ENCODE measurements at regions not wholly inside any gene's neighbourhood (a gene's known extent, or its start where the extent isn't known, plus 50 kb on each side); places are given as distances from the start of the nearest gene placed in this dataset.

GRCh38 chr3:102156426-102156825, 278.4 kb upstream of the ZPLD1 start:
- Mint-ChIP-seq H3K36me3 (ENCODE audit: unreplicated experiment) (peaks cover 10% of the 10 kb centered on the region), H3K27me3 (ENCODE audit: unreplicated experiment) (no peaks in the 10 kb centered on the region), H3K27ac (ENCODE audit: unreplicated experiment) (no peak overlapping the region), H3K9me3 (ENCODE audit: unreplicated experiment) (no peaks in the 10 kb centered on the region), H3K4me1 (ENCODE audit: low read depth, unreplicated experiment) (no peaks in the 10 kb centered on the region), H3K4me3 (ENCODE audit: unreplicated experiment) (no peak overlapping the region)
- TF ChIP-seq, protein P1, sequence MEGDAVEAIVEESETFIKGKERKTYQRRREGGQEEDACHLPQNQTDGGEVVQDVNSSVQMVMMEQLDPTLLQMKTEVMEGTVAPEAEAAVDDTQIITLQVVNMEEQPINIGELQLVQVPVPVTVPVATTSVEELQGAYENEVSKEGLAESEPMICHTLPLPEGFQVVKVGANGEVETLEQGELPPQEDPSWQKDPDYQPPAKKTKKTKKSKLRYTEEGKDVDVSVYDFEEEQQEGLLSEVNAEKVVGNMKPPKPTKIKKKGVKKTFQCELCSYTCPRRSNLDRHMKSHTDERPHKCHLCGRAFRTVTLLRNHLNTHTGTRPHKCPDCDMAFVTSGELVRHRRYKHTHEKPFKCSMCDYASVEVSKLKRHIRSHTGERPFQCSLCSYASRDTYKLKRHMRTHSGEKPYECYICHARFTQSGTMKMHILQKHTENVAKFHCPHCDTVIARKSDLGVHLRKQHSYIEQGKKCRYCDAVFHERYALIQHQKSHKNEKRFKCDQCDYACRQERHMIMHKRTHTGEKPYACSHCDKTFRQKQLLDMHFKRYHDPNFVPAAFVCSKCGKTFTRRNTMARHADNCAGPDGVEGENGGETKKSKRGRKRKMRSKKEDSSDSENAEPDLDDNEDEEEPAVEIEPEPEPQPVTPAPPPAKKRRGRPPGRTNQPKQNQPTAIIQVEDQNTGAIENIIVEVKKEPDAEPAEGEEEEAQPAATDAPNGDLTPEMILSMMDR (IDR thresholded peaks at IDR 0.05; ENCODE audit: partially characterized antibody, unreplicated experiment): no peak
- DNase-seq: no peak

DNA sequence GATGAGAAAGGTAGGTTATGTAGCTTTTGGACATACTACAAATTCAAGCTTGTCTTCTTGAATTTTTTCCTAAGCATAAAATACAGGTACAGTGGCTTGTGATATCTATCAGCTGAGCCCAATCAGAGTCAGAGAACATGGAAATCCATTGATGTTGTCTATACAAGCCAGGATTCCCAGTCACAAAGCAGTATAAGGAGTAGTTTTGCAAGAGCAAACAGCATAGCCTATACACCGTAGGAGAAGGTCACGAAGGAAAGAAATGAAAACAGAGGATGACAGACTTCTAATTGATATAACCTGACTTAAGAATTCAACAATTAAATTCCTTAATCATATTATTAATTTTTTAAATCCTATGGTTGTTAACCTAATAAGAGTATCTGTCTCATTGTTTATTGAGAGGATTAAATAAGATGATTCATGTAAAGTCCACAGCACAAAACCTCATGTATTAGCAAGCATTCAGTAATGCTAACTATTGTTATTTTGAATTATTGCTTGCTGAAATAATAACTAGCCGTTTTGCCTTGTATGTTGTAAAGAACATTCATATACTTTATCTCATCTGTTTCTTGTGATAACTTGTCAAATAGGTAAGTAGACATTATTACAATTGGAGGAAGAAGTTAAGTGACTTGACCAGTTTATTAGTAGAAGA, 276.6 kb upstream of the ZPLD1 start:
- no peak overlapping the region for H3K27ac Mint-ChIP-seq (ENCODE audit: unreplicated experiment)
- H3K36me3 Mint-ChIP-seq (ENCODE audit: unreplicated experiment): no peaks in the 10 kb centered on the region
- DNase-seq: no peak
- H3K4me1 Mint-ChIP-seq (ENCODE audit: low read depth, unreplicated experiment): no peaks in the 10 kb centered on the region
- H3K4me3 Mint-ChIP-seq (ENCODE audit: unreplicated experiment): no peak overlapping the region
- no peaks in the 10 kb centered on the region for H3K27me3 Mint-ChIP-seq (ENCODE audit: unreplicated experiment)
- H3K9me3 Mint-ChIP-seq (ENCODE audit: unreplicated experiment): no peaks in the 10 kb centered on the region
- TF ChIP-seq, protein P1 (IDR thresholded peaks at IDR 0.05; ENCODE audit: partially characterized antibody, unreplicated experiment): no peak

GRCh38 chr3:102159810-102160451, 274.9 kb upstream of the ZPLD1 start:
- Mint-ChIP-seq H3K27me3 (ENCODE audit: unreplicated experiment) (no peaks in the 10 kb centered on the region), H3K27ac (ENCODE audit: unreplicated experiment) (no peak overlapping the region), H3K4me1 (ENCODE audit: low read depth, unreplicated experiment) (no peaks in the 10 kb centered on the region), H3K9me3 (ENCODE audit: unreplicated experiment) (no peaks in the 10 kb centered on the region), H3K36me3 (ENCODE audit: unreplicated experiment) (no peaks in the 10 kb centered on the region), H3K4me3 (ENCODE audit: unreplicated experiment) (no peak overlapping the region)
- no peak for DNase-seq
- TF ChIP-seq, protein P1 (IDR thresholded peaks at IDR 0.05; ENCODE audit: partially characterized antibody, unreplicated experiment): no peak

- Mint-ChIP-seq H3K4me3 (ENCODE audit: unreplicated experiment) (no peak overlapping the region), H3K36me3 (ENCODE audit: unreplicated experiment) (no peaks in the 10 kb centered on the region), H3K4me1 (ENCODE audit: low read depth, unreplicated experiment) (no peaks in the 10 kb centered on the region), H3K9me3 (ENCODE audit: unreplicated experiment) (no peaks in the 10 kb centered on the region), H3K27ac (ENCODE audit: unreplicated experiment) (no peak overlapping the region), H3K27me3 (ENCODE audit: unreplicated experiment) (no peaks in the 10 kb centered on the region)
- TF ChIP-seq, protein P1 (IDR thresholded peaks at IDR 0.05; ENCODE audit: partially characterized antibody, unreplicated experiment): no peak
- no peak for DNase-seq
Observed at GRCh38 chr3:102161384-102162006, 273.3 kb upstream of the ZPLD1 start.

GRCh38 chr3:102162251-102162650, 272.6 kb upstream of the ZPLD1 start:
- Mint-ChIP-seq H3K27me3 (ENCODE audit: unreplicated experiment) (no peaks in the 10 kb centered on the region), H3K36me3 (ENCODE audit: unreplicated experiment) (no peaks in the 10 kb centered on the region), H3K4me3 (ENCODE audit: unreplicated experiment) (no peak overlapping the region), H3K27ac (ENCODE audit: unreplicated experiment) (no peak overlapping the region), H3K9me3 (ENCODE audit: unreplicated experiment) (no peaks in the 10 kb centered on the region), H3K4me1 (ENCODE audit: low read depth, unreplicated experiment) (no peaks in the 10 kb centered on the region)
- TF ChIP-seq, protein P1 (IDR thresholded peaks at IDR 0.05; ENCODE audit: partially characterized antibody, unreplicated experiment): no peak
- DNase-seq: no peak
